Fibroblast of lung (primary cell): ENCODE measurements at regions not wholly inside any gene's neighbourhood (a gene's known extent, or its start where the extent isn't known, plus 50 kb on each side); places are given as distances from the start of the nearest gene placed in this dataset.

Source experiments
- CTCF ChIP-seq, 2 donors: IDR thresholded peaks in 1 of 2; conservative IDR thresholded peaks in 1 of 2; 1 replicate in 1 of 2; 2 replicates in 1 of 2; pipeline ENCODE4 v1.5.1; 2011 to 2012; ENCODE audit warnings: low read length in 2 of 2, control low read depth in 1 of 2, inconsistent platforms in 1 of 2, low read depth in 1 of 2, mild to moderate bottlenecking in 1 of 2
- EZH2 ChIP-seq: IDR thresholded peaks from 2 replicates; pipeline ENCODE4 v1.5.1; 2012; ENCODE audit warnings: low read length, control low read depth, mild to moderate bottlenecking; ENCODE audit errors: missing control alignments

GRCh38 chr5:42952578-42952974 lies 87.5 kb downstream of the ANXA2R start:
- TF ChIP-seq CTCF (conservative IDR thresholded peaks at IDR 0.05 in 1 of 2, IDR thresholded peaks at IDR 0.05 in 1 of 2; ENCODE audit: low read depth in 1 of 2, low read length in 2 of 2) (no peak), EZH2 (no peak)
